Stimulated activated CD8-positive, alpha-beta memory T cell treated with anti-CD3 and anti-CD28 coated beads, Interleukin-4, amount 100 ng/mL, for 1 hour (primary cell): ENCODE measurements at regions not wholly inside any gene's neighbourhood (a gene's known extent, or its start where the extent isn't known, plus 50 kb on each side); places are given as distances from the start of the nearest gene placed in this dataset.
"Not testable (repeated sequence)": the region's sequence is repeated elsewhere in the genome, so short reads cannot be mapped to it uniquely, and the experiment has no call there.

Experiments used
- DNase-seq, 2 donors: peaks; one replicate each; pipeline ENCODE4 v3.0.0-alpha.2; 2020; ENCODE audit warnings: low read depth in 2 of 2, low spot score in 1 of 2

- DNase-seq: no peak
Observed at GRCh38 chr10:28137907-28138880, 139.3 kb upstream of the ODAD2 start.

GRCh38 chr10:28135258-28135657 is 136.4 kb upstream of the ODAD2 start:
- DNase-seq: no peak

- no peak for DNase-seq
Observed at GRCh38 chr10:28130267-28130666, 131.4 kb upstream of the ODAD2 start.

GRCh38 chr10:28127881-28128280 is 129.0 kb upstream of the ODAD2 start:
- DNase-seq: no peak

- DNase-seq: no peak
Observed at GRCh38 chr10:28125701-28126100, 126.8 kb upstream of the ODAD2 start.

- no peak for DNase-seq
Observed at GRCh38 chr10:28120795-28121194, 121.9 kb upstream of the ODAD2 start.

- no peak for DNase-seq
Observed at GRCh38 chr10:28120043-28120749, 121.3 kb upstream of the ODAD2 start.

GRCh38 chr10:28118985-28119628 is 120.2 kb upstream of the ODAD2 start:
- no peak for DNase-seq

GRCh38 chr10:28113202-28113601 is 114.3 kb upstream of the ODAD2 start:
- no peak for DNase-seq

GRCh38 chr10:28111712-28112111 is 112.8 kb upstream of the ODAD2 start:
- DNase-seq: no peak

- no peak for DNase-seq
Observed at GRCh38 chr10:28105561-28105960, 106.7 kb upstream of the ODAD2 start.

- no peak for DNase-seq
Observed at GRCh38 chr10:28097633-28098032, 98.8 kb upstream of the ODAD2 start.

- no peak for DNase-seq
Observed at GRCh38 chr10:28095791-28096378, 97.0 kb upstream of the ODAD2 start.

GRCh38 chr10:28094121-28094520 is 95.2 kb upstream of the ODAD2 start:
- DNase-seq: no peak

GRCh38 chr10:28091913-28092312 is 93.0 kb upstream of the ODAD2 start:
- DNase-seq: no peak

GRCh38 chr10:28090506-28090905 is 91.6 kb upstream of the ODAD2 start:
- DNase-seq: no peak

GRCh38 chr10:28089467-28089866 is 90.6 kb upstream of the ODAD2 start:
- no peak for DNase-seq

GRCh38 chr10:28087661-28088351 is 88.9 kb upstream of the ODAD2 start:
- DNase-seq: no peak

- DNase-seq: not testable (repeated sequence)
Observed at GRCh38 chr10:28085760-28086159, 86.9 kb upstream of the ODAD2 start.

- DNase-seq: no peak
Observed at GRCh38 chr10:28082885-28083284, 84.0 kb upstream of the ODAD2 start.

- no peak for DNase-seq
Observed at GRCh38 chr10:28082316-28082715, 83.4 kb upstream of the ODAD2 start.
